GM12873 (cell line): ENCODE measurements at regions not wholly inside any gene's neighbourhood (a gene's known extent, or its start where the extent isn't known, plus 50 kb on each side); places are given as distances from the start of the nearest gene placed in this dataset.

Experiments
- TF ChIP-seq, protein P1 (sequence below): IDR thresholded peaks from 2 replicates; pipeline ENCODE4 v1.5.1; 2012; ENCODE audit warnings: low read depth, mild to moderate bottlenecking, moderate library complexity, low read length, control low read depth; ENCODE audit not compliant: insufficient read depth; ENCODE audit errors: missing control alignments

- TF ChIP-seq, protein P1, sequence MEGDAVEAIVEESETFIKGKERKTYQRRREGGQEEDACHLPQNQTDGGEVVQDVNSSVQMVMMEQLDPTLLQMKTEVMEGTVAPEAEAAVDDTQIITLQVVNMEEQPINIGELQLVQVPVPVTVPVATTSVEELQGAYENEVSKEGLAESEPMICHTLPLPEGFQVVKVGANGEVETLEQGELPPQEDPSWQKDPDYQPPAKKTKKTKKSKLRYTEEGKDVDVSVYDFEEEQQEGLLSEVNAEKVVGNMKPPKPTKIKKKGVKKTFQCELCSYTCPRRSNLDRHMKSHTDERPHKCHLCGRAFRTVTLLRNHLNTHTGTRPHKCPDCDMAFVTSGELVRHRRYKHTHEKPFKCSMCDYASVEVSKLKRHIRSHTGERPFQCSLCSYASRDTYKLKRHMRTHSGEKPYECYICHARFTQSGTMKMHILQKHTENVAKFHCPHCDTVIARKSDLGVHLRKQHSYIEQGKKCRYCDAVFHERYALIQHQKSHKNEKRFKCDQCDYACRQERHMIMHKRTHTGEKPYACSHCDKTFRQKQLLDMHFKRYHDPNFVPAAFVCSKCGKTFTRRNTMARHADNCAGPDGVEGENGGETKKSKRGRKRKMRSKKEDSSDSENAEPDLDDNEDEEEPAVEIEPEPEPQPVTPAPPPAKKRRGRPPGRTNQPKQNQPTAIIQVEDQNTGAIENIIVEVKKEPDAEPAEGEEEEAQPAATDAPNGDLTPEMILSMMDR: no peak
Observed at GRCh38 chr2:48066000-48066399, 159.7 kb upstream of the FBXO11 start.

- TF ChIP-seq, protein P1: no peak
Observed at GRCh38 chr2:48069769-48070168, 163.5 kb upstream of the FBXO11 start.

- TF ChIP-seq, protein P1: no peak
Observed at GRCh38 chr2:48070415-48070814, 164.1 kb upstream of the FBXO11 start.

GRCh38 chr2:48072583-48072982 lies 166.3 kb upstream of the FBXO11 start:
- TF ChIP-seq, protein P1: no peak

DNA sequence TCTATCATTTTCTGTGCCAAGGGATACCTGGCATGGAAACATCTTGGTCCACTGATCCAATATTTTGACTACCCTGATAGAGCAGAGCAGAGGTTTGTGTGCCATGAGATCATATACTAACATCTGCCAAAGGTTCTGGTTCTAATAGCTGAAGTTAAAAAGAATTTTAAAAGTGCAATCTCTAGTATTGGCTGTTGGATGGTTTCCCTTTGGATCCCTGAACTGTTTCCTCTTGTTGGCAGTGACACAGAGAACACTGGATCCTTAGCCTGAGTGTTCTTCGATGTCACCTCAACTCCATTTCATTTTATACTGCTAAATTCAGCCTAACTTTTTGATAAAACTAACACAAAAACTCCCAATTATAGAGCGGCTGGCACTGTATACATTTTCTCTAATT lies 169.3 kb upstream of the FBXO11 start:
- TF ChIP-seq, protein P1: no peak

- TF ChIP-seq, protein P1: peak; percentile 42
Observed at GRCh38 chr2:48080534-48081316, 174.4 kb upstream of the FBXO11 start.

- TF ChIP-seq, protein P1: no peak
Observed at GRCh38 chr2:48081317-48081628, 175.0 kb upstream of the FBXO11 start.
